C4-2B (cell line): ENCODE measurements at regions not wholly inside any gene's neighbourhood (a gene's known extent, or its start where the extent isn't known, plus 50 kb on each side); places are given as distances from the start of the nearest gene placed in this dataset.
"Not testable (repeated sequence)": the region's sequence is repeated elsewhere in the genome, so short reads cannot be mapped to it uniquely, and the experiment has no call there.

ENCODE experiments used
- CTCF ChIP-seq: fragments of 450-650 bp; conservative IDR thresholded peaks from 2 replicates; pipeline ENCODE4 v1.5.1; 2017; ENCODE audit warnings: mild to moderate bottlenecking
- ZFX ChIP-seq: fragments of 450-650 bp; IDR thresholded peaks from 2 replicates; pipeline ENCODE4 v1.6.1; 2017

DNA sequence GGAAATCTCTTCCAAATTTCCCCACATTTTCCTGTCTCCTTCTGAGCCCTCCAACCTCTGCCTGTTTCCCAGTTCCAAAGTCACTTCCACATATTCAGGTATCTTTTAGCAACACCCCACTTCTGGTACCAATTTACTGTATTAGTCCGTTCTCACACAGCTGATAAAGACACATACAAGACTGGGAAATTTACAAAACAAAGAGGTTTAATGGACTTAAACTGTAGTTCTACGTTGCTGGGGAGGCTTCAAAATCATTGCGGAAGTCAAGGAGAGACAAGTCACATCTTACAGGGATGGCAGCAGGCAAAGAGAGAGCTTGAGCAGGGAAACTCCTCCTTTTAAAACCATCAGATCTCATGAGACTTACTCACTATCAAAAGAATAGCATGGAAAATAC is 122.0 kb downstream of the ALG1L2 start:
- TF ChIP-seq CTCF, ZFX: not testable (repeated sequence)
